Thyroid gland (tissue), 4 donors: ENCODE measurements at regions not wholly inside any gene's neighbourhood (a gene's known extent, or its start where the extent isn't known, plus 50 kb on each side); places are given as distances from the start of the nearest gene placed in this dataset.
"Not testable (repeated sequence)": the region's sequence is repeated elsewhere in the genome, so short reads cannot be mapped to it uniquely, and the experiment has no call there.

ENCODE experiments used
- DNase-seq, 2 donors: peaks; one replicate each; pipeline ENCODE4 v3.0.0-alpha.2; 2019
- H3K27ac ChIP-seq, 3 donors: fragments of 200-600 bp; sonication (generic); 1 replicate in 2 of 3; 2 replicates in 1 of 3; pipeline ENCODE4 v1.5.1; 2016 to 2019; ENCODE audit warnings: mild to moderate bottlenecking in 1 of 3, moderate library complexity in 1 of 3
- H3K27me3 ChIP-seq: fragments of 200-600 bp; sonication (generic); one replicate; pipeline ENCODE4 v1.5.1; 2019
- H3K36me3 ChIP-seq, 2 donors: fragments of 200-600 bp; sonication (generic); one replicate each; pipeline ENCODE4 v1.5.1; 2016 to 2019
- H3K4me1 ChIP-seq, 2 donors: fragments of 200-600 bp; sonication (generic); one replicate each; pipeline ENCODE4 v1.5.1; 2017 to 2019
- H3K4me3 ChIP-seq, 3 donors: fragments of 200-600 bp; sonication (generic); replicated peaks in 1 of 3; 1 replicate in 2 of 3; 2 replicates in 1 of 3; pipeline ENCODE4 v1.5.1; 2016; ENCODE audit warnings: mild to moderate bottlenecking in 1 of 3
- H3K9me3 ChIP-seq: fragments of 200-600 bp; sonication (generic); one replicate; pipeline ENCODE4 v1.5.1; 2017
- CTCF ChIP-seq, 6 experiments: fragments of 200-600 bp in 3 of 6; fragments of 450-650 bp in 3 of 6; sonication (generic) in 3 of 6; IDR thresholded peaks; one replicate each; pipeline ENCODE4 v1.5.1; 2016 to 2019; ENCODE audit warnings: antibody characterized with exemption in 6 of 6, mild to moderate bottlenecking in 2 of 6, inconsistent platforms in 1 of 6, moderate library complexity in 1 of 6
- POLR2A ChIP-seq, 2 donors: fragments of 450-650 bp; IDR thresholded peaks; one replicate each; pipeline ENCODE4 v1.6.1; 2017; ENCODE audit warnings: antibody characterized with exemption in 2 of 2, mild to moderate bottlenecking in 2 of 2, moderate library complexity in 1 of 2
- WGBS, 2 donors: methylation state at CpG; one replicate each; pipeline ENCODE4 v1.1.5; 2017; 5-methylcytosine and 5-hydroxymethylcytosine counted together
- intact Hi-C: fragments of 100-400 bp; cut with DNase I; formaldehyde crosslinking; loops from one replicate; pipeline ENCODE4 v1.15.1; 2023

- WGBS, 2 donors = 88 to 90% methylated on average over 6 of the region's 6 CpGs
- DNase-seq = no peak
- H3K4me3 ChIP-seq = no peak overlapping the region
- intact Hi-C loops = no loop called here
- no peaks in the 10 kb centered on the region for H3K36me3 ChIP-seq
- H3K9me3 ChIP-seq = no peaks in the 10 kb centered on the region
- H3K4me1 ChIP-seq = peaks cover 0 to 7% of the 10 kb centered on the region in 2 donors
- H3K27ac ChIP-seq = no peak overlapping the region
- no peaks in the 10 kb centered on the region for H3K27me3 ChIP-seq
- no peak for TF ChIP-seq POLR2A (IDR thresholded peaks at IDR 0.05)
- no peak for TF ChIP-seq CTCF (IDR thresholded peaks at IDR 0.05)
Measured at GRCh38 chr7:94311515-94311914, 83.2 kb upstream of the COL1A2 start.

- H3K27ac ChIP-seq = peak overlapping the region in 1 of 3 donors; percentile 30
- H3K27me3 ChIP-seq = no peaks in the 10 kb centered on the region
- peaks cover 0 to 7% of the 10 kb centered on the region in 2 donors for H3K4me1 ChIP-seq
- no peaks in the 10 kb centered on the region for H3K36me3 ChIP-seq
- WGBS, 2 donors = 65 to 80% methylated on average over 2 of the region's 2 CpGs
- no peaks in the 10 kb centered on the region for H3K9me3 ChIP-seq
- no peak for DNase-seq
- no peak overlapping the region for H3K4me3 ChIP-seq
- TF ChIP-seq CTCF (IDR thresholded peaks at IDR 0.05) (no peak), POLR2A (IDR thresholded peaks at IDR 0.05) (no peak)
- intact Hi-C loops = no loop called here
Measured at GRCh38 chr7:94313926-94314325, 80.8 kb upstream of the COL1A2 start.

- no peaks in the 10 kb centered on the region for H3K36me3 ChIP-seq
- 53 to 61% methylated on average over 5 of the region's 5 CpGs for WGBS, 2 donors
Measured at GRCh38 chr7:94314413-94315410, 80.0 kb upstream of the COL1A2 start.

GRCh38 chr7:94321138-94321537, 73.6 kb upstream of the COL1A2 start:
- H3K36me3 ChIP-seq, intact Hi-C loops, H3K27ac ChIP-seq, H3K27me3 ChIP-seq, DNase-seq, H3K4me3 ChIP-seq, H3K9me3 ChIP-seq, H3K4me1 ChIP-seq: not testable (repeated sequence)
- 91 to 93% methylated on average over 1 of the region's 1 CpG for WGBS, 2 donors

More at GRCh38 chr7:94314413-94315410, 80.0 kb upstream of the COL1A2 start:
- Histone ChIP-seq H3K27ac (peak overlapping the region in 1 of 3 donors; percentile 30), H3K4me3 (no peak overlapping the region), H3K9me3 (no peaks in the 10 kb centered on the region), H3K4me1 (peaks cover 0 to 7% of the 10 kb centered on the region in 2 donors), H3K27me3 (no peaks in the 10 kb centered on the region)
- DNase-seq = no peak
- no peak for TF ChIP-seq POLR2A (IDR thresholded peaks at IDR 0.05)
- no peak for TF ChIP-seq CTCF (IDR thresholded peaks at IDR 0.05)
- intact Hi-C loops = no loop called here

GRCh38 chr7:94323844-94324243, 70.9 kb upstream of the COL1A2 start:
- intact Hi-C loops = no loop called here
- no peaks in the 10 kb centered on the region for H3K36me3 ChIP-seq
- H3K4me3 ChIP-seq = no peak overlapping the region
- peak overlapping the region in 1 of 3 donors; percentile 44 for H3K27ac ChIP-seq
- 81 to 85% methylated on average over 4 of the region's 4 CpGs for WGBS, 2 donors
- DNase-seq = no peak
- TF ChIP-seq CTCF (IDR thresholded peaks at IDR 0.05) (no peak), POLR2A (IDR thresholded peaks at IDR 0.05) (no peak)
- H3K4me1 ChIP-seq = no peaks in the 10 kb centered on the region
- no peaks in the 10 kb centered on the region for H3K9me3 ChIP-seq
- no peaks in the 10 kb centered on the region for H3K27me3 ChIP-seq
